GM13976 (cell line): ENCODE measurements at regions not wholly inside any gene's neighbourhood (a gene's known extent, or its start where the extent isn't known, plus 50 kb on each side); places are given as distances from the start of the nearest gene placed in this dataset.

Source experiments
- DNase-seq: peaks from one replicate; pipeline ENCODE4 v3.0.0; 2012; ENCODE audit warnings: low spot score
- in situ Hi-C: fragments of 300-500 bp; cut with MboI; formaldehyde crosslinking; loops from one replicate; pipeline ENCODE4 v1.12.0; 2022; ENCODE audit warnings: low sequenced_read_pairs, mixed read lengths, inconsistent platforms; ENCODE audit not compliant: unreplicated experiment
- TF ChIP-seq, protein P1 (sequence below): IDR thresholded peaks from 2 replicates; pipeline ENCODE4 v1.5.1; 2012; ENCODE audit warnings: borderline replicate concordance, mild to moderate bottlenecking; ENCODE audit not compliant: insufficient read depth; ENCODE audit errors: extremely low read depth, missing control alignments, control extremely low read depth

- TF ChIP-seq, protein P1, sequence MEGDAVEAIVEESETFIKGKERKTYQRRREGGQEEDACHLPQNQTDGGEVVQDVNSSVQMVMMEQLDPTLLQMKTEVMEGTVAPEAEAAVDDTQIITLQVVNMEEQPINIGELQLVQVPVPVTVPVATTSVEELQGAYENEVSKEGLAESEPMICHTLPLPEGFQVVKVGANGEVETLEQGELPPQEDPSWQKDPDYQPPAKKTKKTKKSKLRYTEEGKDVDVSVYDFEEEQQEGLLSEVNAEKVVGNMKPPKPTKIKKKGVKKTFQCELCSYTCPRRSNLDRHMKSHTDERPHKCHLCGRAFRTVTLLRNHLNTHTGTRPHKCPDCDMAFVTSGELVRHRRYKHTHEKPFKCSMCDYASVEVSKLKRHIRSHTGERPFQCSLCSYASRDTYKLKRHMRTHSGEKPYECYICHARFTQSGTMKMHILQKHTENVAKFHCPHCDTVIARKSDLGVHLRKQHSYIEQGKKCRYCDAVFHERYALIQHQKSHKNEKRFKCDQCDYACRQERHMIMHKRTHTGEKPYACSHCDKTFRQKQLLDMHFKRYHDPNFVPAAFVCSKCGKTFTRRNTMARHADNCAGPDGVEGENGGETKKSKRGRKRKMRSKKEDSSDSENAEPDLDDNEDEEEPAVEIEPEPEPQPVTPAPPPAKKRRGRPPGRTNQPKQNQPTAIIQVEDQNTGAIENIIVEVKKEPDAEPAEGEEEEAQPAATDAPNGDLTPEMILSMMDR = no peak
- no peak for DNase-seq
- in situ Hi-C loops = no loop called here
These were observed 84.8 kb upstream of the TOX3 start for GRCh38 chr16:52631711-52632110.

GRCh38 chr16:52630711-52631110, 83.8 kb upstream of the TOX3 start:
- no peak for DNase-seq
- TF ChIP-seq, protein P1 = no peak
- in situ Hi-C loops = no loop called here

GRCh38 chr16:52629296-52629695, 82.4 kb upstream of the TOX3 start:
- in situ Hi-C loops = no loop called here
- no peak for DNase-seq
- TF ChIP-seq, protein P1 = no peak

DNA sequence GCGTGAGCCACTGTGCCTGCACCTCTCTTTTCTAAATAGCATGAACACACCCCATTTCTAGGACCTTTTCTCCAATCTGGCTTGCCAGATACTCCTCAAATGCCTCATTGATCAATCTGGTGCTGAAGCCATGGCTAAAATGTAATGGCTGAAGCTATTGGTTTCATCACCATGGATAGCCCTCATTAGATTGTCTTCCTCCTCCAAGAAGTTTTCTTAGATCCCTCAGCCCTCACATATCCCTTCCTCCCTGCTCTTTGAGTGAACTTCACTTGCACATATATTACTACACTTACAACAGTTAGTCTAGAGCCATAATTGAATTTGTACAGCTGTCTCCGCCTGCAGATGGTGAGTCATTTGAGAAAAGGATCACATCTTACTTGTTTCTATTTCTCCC, 77.9 kb upstream of the TOX3 start:
- in situ Hi-C loops = no loop called here
- no peak for DNase-seq
- TF ChIP-seq, protein P1 = no peak

GRCh38 chr16:52621651-52622050, 74.7 kb upstream of the TOX3 start:
- TF ChIP-seq, protein P1 = no peak
- no peak for DNase-seq
- in situ Hi-C loops = no loop called here

GRCh38 chr16:52618753-52619497, 72.0 kb upstream of the TOX3 start:
- TF ChIP-seq, protein P1 = no peak
- in situ Hi-C loops = no loop called here
- DNase-seq = no peak
